Cardiac muscle cell (in vitro differentiated cells and primary cell): ENCODE measurements at regions not wholly inside any gene's neighbourhood (a gene's known extent, or its start where the extent isn't known, plus 50 kb on each side); places are given as distances from the start of the nearest gene placed in this dataset.

Source experiments
- DNase-seq, 2 donors: peaks; one replicate each; pipeline versions ENCODE4 v3.0.0 to v3.0.0-alpha.2; 2010 to 2017; ENCODE audit warnings: low read depth in 1 of 2, low spot score in 1 of 2
- H3K27ac ChIP-seq: fragments of 200-600 bp; sonication (generic); 2 replicates; pipeline ENCODE4 v1.5.1; 2016
- H3K27me3 ChIP-seq: fragments of 200-600 bp; sonication (generic); 2 replicates; pipeline ENCODE4 v1.6.0; 2016; ENCODE audit warnings: control low read depth
- H3K36me3 ChIP-seq: fragments of 200-600 bp; sonication (generic); 2 replicates; pipeline ENCODE4 v1.5.1; 2016; ENCODE audit warnings: control low read depth
- H3K4me1 ChIP-seq: fragments of 200-600 bp; sonication (generic); 2 replicates; pipeline ENCODE4 v1.8.1; 2017; ENCODE audit warnings: low read depth, mild to moderate bottlenecking, mixed run types
- H3K4me3 ChIP-seq: fragments of 200-600 bp; sonication (generic); 2 replicates; pipeline ENCODE4 v1.5.1; 2016; ENCODE audit warnings: mild to moderate bottlenecking
- H3K9me3 ChIP-seq: fragments of 200-600 bp; sonication (generic); 2 replicates; pipeline ENCODE4 v1.5.1; 2017; ENCODE audit warnings: low read depth, mild to moderate bottlenecking, control low read depth
- TF ChIP-seq, protein P1 (sequence below): IDR thresholded peaks from 2 replicates; pipeline ENCODE4 v1.5.1; 2012; ENCODE audit warnings: low read depth, mild to moderate bottlenecking, low read length

DNA sequence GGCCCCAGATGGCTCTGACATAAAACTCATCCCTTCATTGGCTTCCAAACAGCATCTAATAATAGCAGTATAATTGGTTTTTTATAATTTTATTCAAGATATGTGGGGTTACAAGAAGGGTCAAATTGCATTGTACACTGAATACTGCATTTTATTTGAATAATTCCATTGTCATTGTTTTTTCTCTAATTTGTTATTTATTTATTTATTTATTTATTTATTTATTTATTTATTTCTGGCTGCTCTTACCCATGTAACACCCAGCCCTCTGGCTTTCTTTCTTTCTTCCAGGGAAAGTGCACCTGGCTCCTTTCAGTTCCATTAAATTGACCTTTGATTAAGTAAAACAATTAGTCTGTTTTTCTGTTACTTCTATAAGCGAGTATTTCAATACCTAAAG lies 210.1 kb downstream of the CDH9 start:
- Histone ChIP-seq H3K36me3 (no peaks in the 10 kb centered on the region), H3K27ac (no peak overlapping the region), H3K9me3 (no peaks in the 10 kb centered on the region), H3K27me3 (no peaks in the 10 kb centered on the region), H3K4me3 (no peak overlapping the region), H3K4me1 (no peaks in the 10 kb centered on the region)
- TF ChIP-seq, protein P1, sequence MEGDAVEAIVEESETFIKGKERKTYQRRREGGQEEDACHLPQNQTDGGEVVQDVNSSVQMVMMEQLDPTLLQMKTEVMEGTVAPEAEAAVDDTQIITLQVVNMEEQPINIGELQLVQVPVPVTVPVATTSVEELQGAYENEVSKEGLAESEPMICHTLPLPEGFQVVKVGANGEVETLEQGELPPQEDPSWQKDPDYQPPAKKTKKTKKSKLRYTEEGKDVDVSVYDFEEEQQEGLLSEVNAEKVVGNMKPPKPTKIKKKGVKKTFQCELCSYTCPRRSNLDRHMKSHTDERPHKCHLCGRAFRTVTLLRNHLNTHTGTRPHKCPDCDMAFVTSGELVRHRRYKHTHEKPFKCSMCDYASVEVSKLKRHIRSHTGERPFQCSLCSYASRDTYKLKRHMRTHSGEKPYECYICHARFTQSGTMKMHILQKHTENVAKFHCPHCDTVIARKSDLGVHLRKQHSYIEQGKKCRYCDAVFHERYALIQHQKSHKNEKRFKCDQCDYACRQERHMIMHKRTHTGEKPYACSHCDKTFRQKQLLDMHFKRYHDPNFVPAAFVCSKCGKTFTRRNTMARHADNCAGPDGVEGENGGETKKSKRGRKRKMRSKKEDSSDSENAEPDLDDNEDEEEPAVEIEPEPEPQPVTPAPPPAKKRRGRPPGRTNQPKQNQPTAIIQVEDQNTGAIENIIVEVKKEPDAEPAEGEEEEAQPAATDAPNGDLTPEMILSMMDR: no peak
- DNase-seq: no peak

DNA sequence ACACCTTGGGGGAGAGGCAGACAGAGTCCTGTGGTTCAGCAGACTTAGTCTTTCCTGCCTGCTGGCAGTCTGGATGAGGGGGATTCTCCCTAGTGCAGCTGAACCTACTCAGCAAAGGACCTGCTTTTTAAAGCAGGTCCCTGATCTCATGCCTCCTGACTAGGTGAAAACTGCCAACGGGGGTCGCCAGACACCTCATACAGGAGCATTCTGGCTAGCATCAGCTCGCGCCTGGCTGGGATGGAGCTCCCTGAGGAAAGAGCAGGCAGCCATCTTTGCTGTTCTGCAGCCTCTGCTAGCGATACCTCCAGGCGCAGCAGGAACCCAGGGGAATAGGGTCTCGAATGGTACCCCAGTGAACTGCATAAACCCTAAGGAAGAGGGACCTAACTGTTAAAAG lies 225.2 kb downstream of the CDH9 start:
- H3K27ac ChIP-seq: no peak overlapping the region
- DNase-seq: no peak
- no peaks in the 10 kb centered on the region for H3K27me3 ChIP-seq
- H3K36me3 ChIP-seq: no peaks in the 10 kb centered on the region
- no peaks in the 10 kb centered on the region for H3K4me1 ChIP-seq
- H3K4me3 ChIP-seq: no peak overlapping the region
- H3K9me3 ChIP-seq: no peaks in the 10 kb centered on the region
- TF ChIP-seq, protein P1: no peak

- Histone ChIP-seq H3K36me3 (no peaks in the 10 kb centered on the region), H3K4me1 (no peaks in the 10 kb centered on the region), H3K4me3 (no peak overlapping the region), H3K9me3 (no peaks in the 10 kb centered on the region), H3K27me3 (no peaks in the 10 kb centered on the region), H3K27ac (no peak overlapping the region)
- DNase-seq: no peak
- TF ChIP-seq, protein P1: no peak
Measured at GRCh38 chr5:26812714-26813113, 225.7 kb downstream of the CDH9 start.

- no peak for DNase-seq
- no peaks in the 10 kb centered on the region for H3K27me3 ChIP-seq
- H3K4me1 ChIP-seq: no peaks in the 10 kb centered on the region
- no peak overlapping the region for H3K27ac ChIP-seq
- H3K4me3 ChIP-seq: no peak overlapping the region
- H3K9me3 ChIP-seq: no peaks in the 10 kb centered on the region
- no peaks in the 10 kb centered on the region for H3K36me3 ChIP-seq
- TF ChIP-seq, protein P1: no peak
Measured at GRCh38 chr5:26807231-26808199, 230.9 kb downstream of the CDH9 start.

GRCh38 chr5:26805076-26805475 lies 233.3 kb downstream of the CDH9 start:
- Histone ChIP-seq H3K9me3 (no peaks in the 10 kb centered on the region), H3K4me3 (no peak overlapping the region), H3K4me1 (no peaks in the 10 kb centered on the region), H3K27me3 (no peaks in the 10 kb centered on the region), H3K27ac (no peak overlapping the region), H3K36me3 (no peaks in the 10 kb centered on the region)
- TF ChIP-seq, protein P1: no peak
- no peak for DNase-seq
